HG03196 (cell line): ENCODE measurements at regions not wholly inside any gene's neighbourhood (a gene's known extent, or its start where the extent isn't known, plus 50 kb on each side); places are given as distances from the start of the nearest gene placed in this dataset.
"Not testable (repeated sequence)": the region's sequence is repeated elsewhere in the genome, so short reads cannot be mapped to it uniquely, and the experiment has no call there.

Source experiments
- ATAC-seq: cut with Tn5 transposase; IDR thresholded peaks from one replicate; pipeline ENCODE4 v1.9.1; 2021; ENCODE audit not compliant: unreplicated experiment

DNA sequence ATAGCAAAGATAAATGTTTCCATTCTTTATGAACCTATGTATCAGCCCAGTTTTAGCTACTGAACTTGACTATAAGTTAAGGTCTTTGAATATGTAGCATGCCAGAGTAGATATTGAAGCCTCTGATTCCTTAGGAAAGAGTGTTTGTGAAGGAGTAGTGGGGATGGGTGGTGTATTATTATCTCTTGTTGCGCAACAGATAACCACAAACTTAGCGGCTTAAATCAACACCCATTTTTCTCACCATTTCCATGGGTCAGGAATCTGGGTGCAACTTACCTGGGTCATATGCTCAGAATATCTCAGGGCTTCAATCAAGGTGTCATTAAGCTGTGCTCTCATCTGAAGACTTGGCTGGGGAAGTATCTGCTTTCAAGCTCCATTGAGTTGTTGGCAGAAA lies 251.4 kb upstream of the PUDP start:
- no peak for ATAC-seq

DNA sequence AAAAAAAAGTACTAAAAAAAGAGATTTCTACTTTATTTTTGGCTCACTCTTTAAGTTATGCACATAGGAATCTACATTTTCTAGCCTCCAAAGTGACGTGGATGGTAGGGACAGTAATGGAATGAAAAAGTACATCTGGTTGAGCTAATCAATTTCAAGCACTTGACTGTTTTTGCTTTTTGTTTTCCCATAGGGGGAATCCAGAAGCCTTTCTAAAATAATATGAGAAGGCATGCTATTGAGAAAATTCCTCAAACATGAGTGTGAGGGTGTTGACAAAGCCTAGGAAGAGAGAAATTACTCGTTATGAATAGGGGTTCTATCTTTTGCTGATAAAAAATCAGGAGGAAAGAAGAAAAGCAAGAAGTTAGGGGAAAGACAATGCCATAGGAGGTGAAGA lies 242.5 kb upstream of the PUDP start:
- ATAC-seq, result no peak

- no peak for ATAC-seq
Observed at GRCh38 chrX:7389576-7389975, 241.6 kb upstream of the PUDP start.

DNA sequence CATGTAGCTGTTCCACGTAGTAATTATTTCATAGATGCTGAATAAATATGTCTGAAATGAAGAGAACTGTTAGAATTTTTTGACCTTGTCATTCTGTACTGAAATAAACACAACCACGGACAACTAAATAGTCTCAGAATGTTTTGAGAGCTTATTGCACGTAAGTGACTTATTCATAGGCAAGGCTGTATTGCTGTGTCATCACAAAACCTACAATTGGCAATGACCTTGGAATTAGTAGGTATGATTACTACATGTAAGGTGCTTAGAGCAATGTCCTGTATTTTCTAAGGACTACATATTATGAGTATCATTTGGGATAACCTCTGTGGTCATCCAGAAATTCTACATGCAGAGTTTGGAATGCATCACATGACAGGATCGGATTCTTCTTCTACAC lies 237.2 kb upstream of the PUDP start:
- no peak for ATAC-seq

GRCh38 chrX:7378406-7378805 lies 230.5 kb upstream of the PUDP start:
- ATAC-seq, result no peak

DNA sequence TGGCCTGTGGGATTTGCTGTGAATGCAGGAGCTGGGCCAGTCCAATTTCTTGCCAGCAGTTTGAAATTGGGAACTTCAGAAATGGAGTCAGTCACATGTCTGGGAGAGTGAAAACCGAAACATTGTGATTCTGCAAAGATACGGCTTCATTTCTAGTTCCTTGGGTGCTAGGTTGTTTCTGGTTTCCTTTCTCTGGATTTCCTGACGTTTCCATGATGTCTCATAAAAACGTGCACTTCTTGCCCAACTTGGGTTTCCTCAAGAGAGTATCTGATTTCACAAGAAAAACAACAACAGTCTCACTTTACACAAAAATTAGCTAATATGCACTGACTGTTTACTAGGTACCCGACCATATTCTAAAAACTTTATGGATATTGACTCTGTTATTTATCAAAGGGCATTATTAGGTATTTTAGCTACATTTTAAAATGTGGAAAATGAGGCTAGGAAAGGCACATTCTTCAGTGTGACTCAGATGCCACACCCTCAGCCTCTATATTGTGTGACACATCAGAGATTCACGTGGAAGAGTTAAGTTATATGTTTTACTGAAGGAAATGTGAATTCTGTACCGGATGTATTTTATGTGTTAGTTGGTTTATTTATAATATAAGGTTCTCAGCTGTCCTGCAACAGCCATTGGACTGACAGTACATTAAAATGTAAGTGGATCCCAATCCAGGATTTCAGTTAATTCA lies 225.0 kb upstream of the PUDP start:
- ATAC-seq, result no peak

DNA sequence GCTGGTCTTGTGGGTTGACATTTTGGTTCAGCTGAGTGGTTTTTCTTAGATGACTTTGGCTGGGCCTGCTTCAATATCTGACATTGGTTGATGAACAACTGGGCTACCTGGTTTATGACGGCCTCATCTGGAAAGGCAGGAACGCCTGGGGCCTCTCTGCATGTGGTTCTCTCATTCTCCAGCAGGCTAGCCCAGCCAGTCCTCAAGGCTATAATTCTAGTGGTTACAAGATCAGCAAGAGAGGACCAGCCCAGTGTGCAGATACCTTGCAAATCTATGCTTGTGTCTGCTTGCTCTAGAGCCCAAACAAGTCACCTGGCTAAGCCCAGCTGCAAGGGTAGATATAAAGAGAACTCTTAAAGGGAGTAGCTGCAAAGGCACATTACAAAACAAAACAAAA lies 214.2 kb upstream of the PUDP start:
- ATAC-seq, result no peak

GRCh38 chrX:7351926-7352325 lies 204.0 kb upstream of the PUDP start:
- no peak for ATAC-seq

GRCh38 chrX:7347465-7347864 lies 199.5 kb upstream of the PUDP start:
- ATAC-seq, result no peak

DNA sequence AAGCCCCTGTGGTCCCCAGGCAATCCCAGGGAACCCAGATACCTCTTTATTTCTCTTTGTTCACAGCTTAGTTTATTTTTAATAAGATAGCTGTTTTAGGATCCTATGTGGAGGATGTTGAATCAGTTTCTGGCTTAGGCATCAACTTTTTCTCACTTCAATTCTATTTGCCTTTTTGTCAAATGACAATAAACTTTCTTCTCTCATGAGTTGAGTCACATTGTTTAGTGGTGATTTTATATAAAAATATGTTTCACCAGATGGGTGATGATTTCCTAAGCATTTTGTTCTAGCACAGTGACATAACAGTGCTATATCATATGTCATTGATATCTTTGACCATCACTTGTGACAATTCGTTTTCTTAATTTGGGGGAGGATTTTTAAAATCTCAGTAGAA lies 198.1 kb upstream of the PUDP start:
- ATAC-seq, result no peak

- ATAC-seq, result no peak
Observed at GRCh38 chrX:7343181-7343580, 195.2 kb upstream of the PUDP start.

- ATAC-seq, result not testable (repeated sequence)
Observed at GRCh38 chrX:7335816-7336362, 187.9 kb upstream of the PUDP start.

DNA sequence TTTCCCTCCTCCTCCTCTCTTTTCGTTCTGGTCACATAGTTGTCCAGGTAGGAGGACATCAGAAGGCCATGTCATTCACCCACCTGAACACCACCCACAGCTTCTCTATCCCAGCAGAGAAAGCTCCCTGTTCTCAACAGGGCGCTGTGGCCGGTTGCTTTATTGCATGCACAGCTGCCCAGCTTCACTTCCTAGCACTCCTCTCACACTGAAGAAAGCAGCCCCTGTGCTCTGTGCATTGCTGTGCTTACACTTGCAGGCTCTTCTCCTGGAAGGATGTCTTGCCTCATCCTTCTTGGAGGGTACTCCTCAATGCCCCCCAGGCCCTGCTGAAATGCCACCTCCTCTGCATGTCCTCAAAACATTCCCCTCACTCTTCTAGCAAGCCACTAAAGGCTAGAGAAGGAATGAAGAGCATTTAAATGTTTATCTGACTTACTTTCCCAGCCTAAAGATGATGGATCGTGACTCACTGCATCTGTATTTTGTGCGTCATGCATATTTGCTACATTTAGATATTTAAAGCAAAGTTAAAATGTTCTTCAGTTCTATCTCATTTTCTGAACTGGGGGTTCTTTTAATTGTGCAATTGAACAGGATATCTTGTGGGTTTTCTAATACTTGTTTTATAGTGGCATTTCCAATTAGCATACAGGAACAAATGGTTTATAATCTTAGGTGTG lies 186.4 kb upstream of the PUDP start:
- no peak for ATAC-seq

- ATAC-seq, result no peak
Observed at GRCh38 chrX:7330971-7331746, 183.2 kb upstream of the PUDP start.

DNA sequence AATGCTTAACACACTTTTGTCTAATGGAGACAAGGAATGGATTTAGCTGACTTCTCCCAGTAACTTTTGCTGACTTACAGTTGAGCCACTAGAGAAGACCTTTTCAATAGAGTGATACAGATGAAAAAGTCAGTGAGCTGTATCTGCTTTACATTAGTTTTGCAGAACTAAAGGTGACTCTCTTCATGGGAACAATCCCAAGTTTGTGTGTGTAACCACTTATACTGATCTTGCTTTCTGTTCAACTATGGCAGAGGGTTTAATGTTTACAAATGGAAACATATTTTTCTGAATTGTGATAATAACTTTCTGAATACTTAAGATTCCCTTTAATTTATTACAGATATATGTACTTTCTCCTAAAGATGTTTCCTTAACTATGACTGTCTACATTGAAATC lies 182.6 kb upstream of the PUDP start:
- ATAC-seq, result no peak

DNA sequence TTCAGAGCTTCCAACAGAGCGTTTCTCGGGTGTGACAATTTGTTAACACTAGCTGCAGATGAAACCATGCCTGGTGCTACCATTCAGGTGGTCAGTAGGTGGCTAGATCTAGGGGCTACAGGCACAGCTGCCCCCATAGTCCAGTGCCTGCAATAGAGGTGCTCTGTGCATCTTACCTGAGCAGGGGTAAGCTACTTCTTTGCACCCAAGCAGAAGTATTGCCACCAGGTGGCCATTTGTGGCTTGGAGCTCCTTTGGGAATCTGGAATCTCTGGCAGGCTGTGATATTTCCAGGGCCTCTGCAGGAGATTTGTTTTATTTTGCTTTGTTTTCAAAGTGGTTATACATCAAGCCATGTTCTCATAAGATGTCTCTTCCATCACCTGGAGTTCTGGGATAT lies 170.7 kb upstream of the PUDP start:
- ATAC-seq, result no peak

DNA sequence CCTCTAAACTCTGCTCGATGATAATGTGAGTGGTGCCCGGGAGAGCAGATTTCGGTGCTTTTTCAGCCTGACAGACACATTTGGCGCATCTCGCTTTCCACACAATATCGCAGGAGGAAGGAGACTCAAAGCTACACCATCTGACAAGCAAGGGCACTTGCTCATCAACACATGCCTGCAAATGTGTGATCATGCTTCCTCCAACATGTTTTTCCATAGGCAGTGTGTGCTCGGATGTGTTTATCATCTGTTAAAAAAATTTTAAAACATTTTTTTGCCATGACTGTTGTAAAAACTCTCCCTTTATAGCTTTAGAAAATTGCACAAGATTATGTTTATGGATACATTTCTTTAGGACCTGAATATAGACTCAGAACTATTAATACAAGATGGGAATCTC lies 170.3 kb upstream of the PUDP start:
- ATAC-seq, result no peak

DNA sequence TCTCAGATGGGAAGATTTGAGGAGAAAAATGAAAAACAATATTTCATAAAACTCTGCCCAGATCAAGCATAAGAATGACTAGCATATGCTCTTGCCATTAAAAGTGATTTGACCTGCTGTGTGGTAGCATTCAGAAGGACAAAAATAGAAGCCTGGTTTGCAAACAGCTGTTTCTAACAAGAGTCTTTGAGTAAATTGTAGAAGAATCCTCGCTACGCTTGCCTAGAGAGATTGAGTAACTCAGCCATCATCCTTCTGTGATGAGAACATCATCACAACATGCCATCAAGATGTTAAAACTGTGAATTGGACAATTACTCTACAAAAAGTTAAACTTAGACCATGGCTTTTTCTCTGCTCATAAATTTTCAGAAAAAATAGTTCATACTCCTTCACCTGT lies 168.9 kb upstream of the PUDP start:
- no peak for ATAC-seq

DNA sequence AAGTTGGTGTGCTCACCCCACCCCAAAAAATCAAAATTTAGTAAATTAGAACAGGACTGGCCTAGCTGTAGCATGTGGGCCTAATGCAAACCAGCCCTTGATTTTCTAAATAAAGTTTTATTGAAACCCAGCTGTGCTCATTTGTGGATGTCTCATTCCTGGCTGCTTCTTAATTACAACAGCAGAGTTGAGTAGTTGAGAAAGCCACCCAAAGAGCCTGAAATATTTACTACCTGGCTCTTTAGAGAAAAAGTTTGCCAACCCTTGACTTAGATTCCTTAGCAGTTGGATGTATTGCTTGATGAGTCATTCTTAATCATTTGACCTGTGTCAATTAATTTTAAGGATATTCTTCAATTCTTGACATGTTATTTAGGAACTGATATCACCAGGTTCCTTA lies 168.3 kb upstream of the PUDP start:
- no peak for ATAC-seq

GRCh38 chrX:7314425-7314824 lies 166.5 kb upstream of the PUDP start:
- no peak for ATAC-seq

GRCh38 chrX:7307720-7308119 lies 159.8 kb upstream of the PUDP start:
- ATAC-seq, result no peak

DNA sequence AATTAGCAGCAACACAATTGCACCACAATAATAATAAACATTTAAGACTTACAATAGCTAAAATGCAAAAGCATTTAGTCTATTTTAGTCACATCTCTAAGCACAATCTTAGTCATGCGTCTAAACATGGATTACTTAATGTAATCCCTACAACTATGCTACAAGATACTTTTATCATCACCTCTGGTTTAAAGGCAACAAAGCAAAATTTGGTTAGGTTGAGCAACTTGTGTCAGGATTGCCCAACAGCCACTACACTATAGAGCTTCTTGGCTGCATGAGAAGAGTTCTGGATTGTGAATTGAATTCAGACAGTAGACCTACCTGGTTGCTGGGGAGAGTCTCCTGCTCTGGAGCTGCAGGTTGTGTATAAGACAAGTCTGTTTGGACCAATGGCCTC lies 146.5 kb upstream of the PUDP start:
- ATAC-seq, result no peak
